Activated naive CD4-positive, alpha-beta T cell treated with anti-CD3 and anti-CD28 coated beads, Interleukin-2, amount 10 ng/mL, durations not matched to agents 7 days and 5 days (primary cell): ENCODE measurements at regions not wholly inside any gene's neighbourhood (a gene's known extent, or its start where the extent isn't known, plus 50 kb on each side); places are given as distances from the start of the nearest gene placed in this dataset.

Experiments
- CTCF ChIA-PET: fragments of 350-600 bp; sonication (Branson Sonifier 250); formaldehyde crosslinking; loops from one replicate; lab custom pipeline; 2021; ENCODE audit warnings: antibody characterized with exemption; lab: Charles Lee
- DNase-seq: peaks from one replicate; pipeline ENCODE4 v3.0.0-alpha.2; 2020
- H3K27ac Mint-ChIP-seq: one replicate; pipeline ENCODE4 v1.8.0; 2021; ENCODE audit warnings: mild to moderate bottlenecking, moderate library complexity, mixed read lengths
- H3K27me3 Mint-ChIP-seq: one replicate; pipeline ENCODE4 v1.8.0; 2021; ENCODE audit warnings: mild to moderate bottlenecking, mixed read lengths
- H3K36me3 Mint-ChIP-seq: one replicate; pipeline ENCODE4 v1.8.0; 2021; ENCODE audit warnings: mixed read lengths
- H3K4me1 Mint-ChIP-seq: one replicate; pipeline ENCODE4 v1.8.0; 2021; ENCODE audit warnings: mixed read lengths
- H3K4me3 Mint-ChIP-seq: one replicate; pipeline ENCODE4 v1.8.0; 2021; ENCODE audit warnings: mild to moderate bottlenecking, moderate library complexity, mixed read lengths
- H3K9me3 Mint-ChIP-seq: one replicate; pipeline ENCODE4 v1.8.0; 2021; ENCODE audit warnings: mixed read lengths

GRCh38 chr3:27661797-27662196, 60.3 kb downstream of the EOMES start:
- Mint-ChIP-seq H3K9me3 (no peaks in the 10 kb centered on the region), H3K36me3 (no peaks in the 10 kb centered on the region), H3K27me3 (no peaks in the 10 kb centered on the region), H3K4me3 (no peak overlapping the region), H3K27ac (no peak overlapping the region), H3K4me1 (peaks cover 15% of the 10 kb centered on the region)
- CTCF ChIA-PET: interaction anchor here (1.1 kb wide), 1 partner anchor 9 kb away, joined by 4 read pairs; no protein-coding TSS in a partner anchor
- no peak for DNase-seq

- no peaks in the 10 kb centered on the region for H3K36me3 Mint-ChIP-seq
- peaks cover 2% of the 10 kb centered on the region for H3K4me1 Mint-ChIP-seq
- no peak overlapping the region for H3K4me3 Mint-ChIP-seq
- DNase-seq: peak; percentile 59
- no peak overlapping the region for H3K27ac Mint-ChIP-seq
- H3K27me3 Mint-ChIP-seq: no peaks in the 10 kb centered on the region
- CTCF ChIA-PET: interaction anchor here (0.6 to 0.9 kb wide), 3 partner anchors 11 to 137 kb away, joined by 3 to 5 read pairs (median 3); no protein-coding TSS in a partner anchor
- H3K9me3 Mint-ChIP-seq: no peaks in the 10 kb centered on the region
Measured at GRCh38 chr3:27659279-27660021, 62.7 kb downstream of the EOMES start.

GRCh38 chr3:27658741-27659140, 63.4 kb downstream of the EOMES start:
- Mint-ChIP-seq H3K36me3 (no peaks in the 10 kb centered on the region), H3K27ac (no peak overlapping the region), H3K27me3 (no peaks in the 10 kb centered on the region), H3K4me3 (no peak overlapping the region), H3K9me3 (no peaks in the 10 kb centered on the region), H3K4me1 (peaks cover 2% of the 10 kb centered on the region)
- no peak for DNase-seq
- CTCF ChIA-PET: interaction anchor here (0.6 to 0.7 kb wide), 3 partner anchors 136 to 192 kb away, joined by 3 to 5 read pairs (median 4); partner anchors contain the start of gene SLC4A7

GRCh38 chr3:27657871-27658270, 64.3 kb downstream of the EOMES start:
- Mint-ChIP-seq H3K9me3 (no peaks in the 10 kb centered on the region), H3K27ac (no peak overlapping the region), H3K4me1 (peaks cover 2% of the 10 kb centered on the region), H3K27me3 (peaks cover 4% of the 10 kb centered on the region), H3K36me3 (no peaks in the 10 kb centered on the region), H3K4me3 (no peak overlapping the region)
- no peak for DNase-seq
- CTCF ChIA-PET: interaction anchor here (1.0 kb wide), 1 partner anchor 17 kb away, joined by 3 read pairs; no protein-coding TSS in a partner anchor

GRCh38 chr3:27657404-27657803, 64.7 kb downstream of the EOMES start:
- H3K4me1 Mint-ChIP-seq: peaks cover 2% of the 10 kb centered on the region
- peaks cover 5% of the 10 kb centered on the region for H3K27me3 Mint-ChIP-seq
- H3K36me3 Mint-ChIP-seq: no peaks in the 10 kb centered on the region
- DNase-seq: no peak
- CTCF ChIA-PET: interaction anchor here (1.0 kb wide), 1 partner anchor 16 kb away, joined by 3 read pairs; no protein-coding TSS in a partner anchor
- H3K27ac Mint-ChIP-seq: no peak overlapping the region
- no peak overlapping the region for H3K4me3 Mint-ChIP-seq
- H3K9me3 Mint-ChIP-seq: no peaks in the 10 kb centered on the region

GRCh38 chr3:27656790-27657189, 65.3 kb downstream of the EOMES start:
- Mint-ChIP-seq H3K4me3 (no peak overlapping the region), H3K9me3 (no peaks in the 10 kb centered on the region), H3K27me3 (peaks cover 5% of the 10 kb centered on the region), H3K27ac (no peak overlapping the region), H3K36me3 (no peaks in the 10 kb centered on the region), H3K4me1 (peaks cover 2% of the 10 kb centered on the region)
- CTCF ChIA-PET: interaction anchor here (1.2 kb wide), 1 partner anchor 8 kb away, joined by 3 read pairs; no protein-coding TSS in a partner anchor
- no peak for DNase-seq

- H3K27me3 Mint-ChIP-seq: peaks cover 6% of the 10 kb centered on the region
- H3K9me3 Mint-ChIP-seq: no peaks in the 10 kb centered on the region
- DNase-seq: no peak
- H3K4me3 Mint-ChIP-seq: no peak overlapping the region
- no peak overlapping the region for H3K27ac Mint-ChIP-seq
- H3K36me3 Mint-ChIP-seq: no peaks in the 10 kb centered on the region
- H3K4me1 Mint-ChIP-seq: no peaks in the 10 kb centered on the region
- CTCF ChIA-PET: no interaction called here
Measured at GRCh38 chr3:27655547-27655946, 66.6 kb downstream of the EOMES start.

GRCh38 chr3:27653803-27654558, 68.1 kb downstream of the EOMES start:
- CTCF ChIA-PET: interaction anchor here (1.2 kb wide), 1 partner anchor 12 kb away, joined by 3 read pairs; no protein-coding TSS in a partner anchor
- DNase-seq: no peak
- no peaks in the 10 kb centered on the region for H3K4me1 Mint-ChIP-seq
- H3K9me3 Mint-ChIP-seq: no peaks in the 10 kb centered on the region
- no peak overlapping the region for H3K4me3 Mint-ChIP-seq
- peaks cover 10% of the 10 kb centered on the region for H3K27me3 Mint-ChIP-seq
- no peaks in the 10 kb centered on the region for H3K36me3 Mint-ChIP-seq
- no peak overlapping the region for H3K27ac Mint-ChIP-seq

- no peaks in the 10 kb centered on the region for H3K4me1 Mint-ChIP-seq
- no peaks in the 10 kb centered on the region for H3K36me3 Mint-ChIP-seq
- no peaks in the 10 kb centered on the region for H3K9me3 Mint-ChIP-seq
- no peak for DNase-seq
- H3K27me3 Mint-ChIP-seq: peaks cover 10% of the 10 kb centered on the region
- no peak overlapping the region for H3K27ac Mint-ChIP-seq
- H3K4me3 Mint-ChIP-seq: no peak overlapping the region
- CTCF ChIA-PET: interaction anchor here (0.9 kb wide), 1 partner anchor 26 kb away, joined by 3 read pairs; no protein-coding TSS in a partner anchor
Measured at GRCh38 chr3:27649277-27649676, 72.8 kb downstream of the EOMES start.

- no peak for DNase-seq
- H3K36me3 Mint-ChIP-seq: no peaks in the 10 kb centered on the region
- H3K27me3 Mint-ChIP-seq: peaks cover 9% of the 10 kb centered on the region
- H3K27ac Mint-ChIP-seq: no peak overlapping the region
- H3K4me1 Mint-ChIP-seq: no peaks in the 10 kb centered on the region
- CTCF ChIA-PET: interaction anchor here (1.4 kb wide), 1 partner anchor 18 kb away, joined by 3 read pairs; no protein-coding TSS in a partner anchor
- no peak overlapping the region for H3K4me3 Mint-ChIP-seq
- H3K9me3 Mint-ChIP-seq: no peaks in the 10 kb centered on the region
Measured at GRCh38 chr3:27646896-27647295, 75.2 kb downstream of the EOMES start.

GRCh38 chr3:27644941-27645340, 77.2 kb downstream of the EOMES start:
- Mint-ChIP-seq H3K9me3 (no peaks in the 10 kb centered on the region), H3K36me3 (no peaks in the 10 kb centered on the region), H3K4me3 (no peak overlapping the region), H3K4me1 (peaks cover 3% of the 10 kb centered on the region), H3K27me3 (peaks cover 4% of the 10 kb centered on the region), H3K27ac (no peak overlapping the region)
- CTCF ChIA-PET: interaction anchor here (0.6 kb wide), 1 partner anchor 160 kb away, joined by 3 read pairs; no protein-coding TSS in a partner anchor
- DNase-seq: no peak

GRCh38 chr3:27643355-27643754, 78.8 kb downstream of the EOMES start:
- no peak overlapping the region for H3K27ac Mint-ChIP-seq
- peaks cover 1% of the 10 kb centered on the region for H3K36me3 Mint-ChIP-seq
- peaks cover 3% of the 10 kb centered on the region for H3K9me3 Mint-ChIP-seq
- CTCF ChIA-PET: no interaction called here
- H3K27me3 Mint-ChIP-seq: peaks cover 4% of the 10 kb centered on the region
- H3K4me3 Mint-ChIP-seq: no peak overlapping the region
- no peak for DNase-seq
- peaks cover 15% of the 10 kb centered on the region for H3K4me1 Mint-ChIP-seq

- no peak for DNase-seq
- Mint-ChIP-seq H3K27ac (no peak overlapping the region), H3K9me3 (peaks cover 3% of the 10 kb centered on the region), H3K4me1 (peaks cover 15% of the 10 kb centered on the region), H3K4me3 (no peak overlapping the region), H3K27me3 (peaks cover 4% of the 10 kb centered on the region), H3K36me3 (peaks cover 1% of the 10 kb centered on the region)
- CTCF ChIA-PET: interaction anchor here (0.6 kb wide), 1 partner anchor 289 kb away, joined by 3 read pairs; no protein-coding TSS in a partner anchor
Measured at GRCh38 chr3:27642796-27643195, 79.3 kb downstream of the EOMES start.
